ENCODE measurements at regions not wholly inside any gene's neighbourhood (a gene's known extent, or its start where the extent isn't known, plus 50 kb on each side); places are given as distances from the start of the nearest gene placed in this dataset.
A peak's percentile ranks its signal among the peaks of the same experiment; 100 is the strongest.

DNA sequence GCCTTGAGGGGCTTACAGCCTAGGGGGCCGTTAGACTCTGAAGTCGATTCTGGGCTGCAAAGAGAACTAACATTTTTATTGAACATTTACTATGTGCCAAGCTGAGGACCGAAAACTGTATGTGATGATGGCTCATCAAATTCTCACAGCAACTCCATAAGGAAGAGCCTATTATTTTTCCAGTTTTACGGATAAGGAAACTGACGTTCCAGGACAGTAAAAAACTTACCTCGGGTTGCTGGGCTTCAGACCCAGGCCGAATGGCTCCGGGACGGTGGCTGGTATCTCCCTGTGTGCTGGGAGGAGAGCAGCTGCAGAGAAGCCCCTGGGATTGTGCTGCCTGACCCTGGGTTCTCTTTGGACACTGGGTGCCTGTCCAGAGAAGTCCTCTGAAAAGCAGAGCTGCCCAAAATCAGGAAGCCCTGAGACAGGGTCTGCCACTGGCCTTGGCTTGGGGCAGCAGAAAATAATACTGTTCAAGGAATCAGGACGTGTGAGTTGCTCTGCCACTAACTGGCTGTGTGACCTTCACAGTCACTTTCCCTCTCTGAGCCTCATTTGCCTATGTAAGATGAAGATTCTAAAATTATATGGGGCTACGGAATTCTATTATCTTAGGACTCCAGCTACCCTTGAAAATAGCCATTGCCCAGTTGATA lies 116.3 kb upstream of the CPEB4 start:
- DNase-seq: no peak
- in situ Hi-C loops (cut with MboI; ENCODE audit: low pct_unique_long_range_greater_than_20kb, low sequenced_read_pairs): no loop called here

DNA sequence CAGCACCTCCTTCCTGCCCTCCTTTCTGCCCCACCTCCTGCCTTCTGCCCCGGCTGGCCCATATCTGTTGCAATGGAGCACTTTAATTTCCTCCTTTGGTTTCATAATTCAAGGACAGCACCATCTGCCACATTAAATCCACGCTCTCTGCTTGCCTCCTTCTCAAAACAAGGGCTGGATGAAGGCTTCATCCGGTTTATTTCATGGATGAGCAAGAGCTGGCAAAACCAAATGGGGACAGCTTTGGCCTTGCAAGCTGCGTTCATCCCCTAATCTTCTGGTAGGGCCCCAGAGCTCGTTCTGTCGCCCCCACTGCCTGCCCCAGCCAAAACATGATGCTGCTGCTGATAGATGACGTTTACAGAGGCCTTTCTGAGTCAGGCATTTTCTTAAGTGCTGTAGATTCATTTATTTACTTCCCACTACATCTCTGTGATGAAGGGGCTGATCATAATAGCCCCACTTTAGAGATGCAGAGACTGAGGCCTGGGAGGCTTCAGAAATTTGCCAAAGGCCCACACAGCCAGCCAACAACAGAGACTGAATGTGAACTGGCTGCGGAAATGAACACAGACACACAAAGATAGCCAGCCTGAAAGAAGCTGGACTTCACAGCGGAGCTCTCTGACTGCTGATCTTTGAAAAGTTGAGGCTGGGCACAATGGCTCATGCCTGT lies 115.6 kb upstream of the CPEB4 start:
- in situ Hi-C loops (cut with MboI; ENCODE audit: low pct_unique_long_range_greater_than_20kb, low sequenced_read_pairs): no loop called here
- no peak for DNase-seq

DNA sequence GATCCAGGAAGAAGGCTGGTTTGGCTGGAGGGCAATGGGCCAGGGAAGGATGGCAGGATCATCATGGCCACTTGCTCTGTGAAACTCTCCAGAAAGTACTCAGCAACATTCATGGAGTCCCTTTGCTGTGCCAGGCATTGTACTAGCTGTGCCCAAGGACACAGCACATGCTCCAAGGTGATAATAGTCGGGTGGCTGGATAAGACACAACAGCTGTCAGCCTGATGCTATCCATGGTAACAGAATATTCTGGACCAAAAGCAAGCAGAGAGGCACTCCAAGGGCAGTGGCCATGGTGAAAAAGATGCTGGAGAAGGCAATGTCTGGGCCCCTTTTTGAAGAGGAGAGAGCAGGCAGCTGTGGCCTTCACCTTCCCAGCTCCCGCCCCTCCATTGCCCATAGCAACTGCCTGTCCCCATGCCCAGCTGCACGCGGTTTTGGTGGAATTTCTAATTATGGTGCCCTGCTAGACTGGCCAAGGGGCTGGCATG lies 113.8 kb upstream of the CPEB4 start:
- in situ Hi-C loops (cut with MboI; ENCODE audit: low pct_unique_long_range_greater_than_20kb, low sequenced_read_pairs): no loop called here
- DNase-seq: no peak

DNA sequence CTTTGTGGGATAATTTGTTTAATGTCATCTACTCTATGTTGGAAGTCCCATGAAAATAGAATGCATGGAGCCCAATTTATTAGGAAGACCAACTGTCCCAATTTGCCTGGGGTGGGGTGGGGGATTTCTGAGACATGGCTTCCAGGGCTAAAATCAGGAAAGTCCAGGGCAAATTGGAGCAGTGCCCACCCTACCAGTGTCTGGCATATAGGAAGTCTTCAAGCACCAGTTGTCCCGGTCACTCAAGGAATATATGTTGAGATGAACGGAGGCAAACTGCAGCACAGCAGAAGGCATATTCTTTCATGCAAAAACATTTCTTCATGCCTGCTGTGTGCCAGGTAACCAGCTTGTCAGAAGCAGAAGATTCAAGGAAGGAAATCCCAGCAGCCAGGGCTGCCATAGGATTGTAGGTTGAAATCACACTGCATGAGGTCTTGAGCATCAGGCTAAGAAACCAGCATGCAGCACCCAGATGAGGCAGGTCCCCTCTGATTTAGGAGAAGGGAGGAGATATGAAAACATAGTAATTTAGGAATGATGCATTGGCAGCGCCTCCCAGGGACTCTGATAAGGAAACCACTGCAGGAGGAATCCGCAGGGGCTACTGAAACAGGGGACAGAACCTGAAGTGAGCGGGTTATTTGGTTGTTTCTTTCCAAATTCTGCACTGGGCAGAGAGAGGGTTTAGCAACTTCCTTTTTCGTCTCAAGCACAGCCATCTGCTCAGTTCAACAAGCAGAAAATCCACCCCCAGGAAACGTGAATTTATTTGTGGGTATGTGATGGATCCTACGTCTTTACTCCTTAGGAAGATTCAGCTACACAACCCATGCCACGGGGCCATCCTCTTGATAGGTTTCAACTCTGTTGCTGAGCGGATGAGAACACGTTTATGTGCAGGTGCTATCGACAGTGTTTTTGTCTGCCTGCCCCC lies 112.6 kb upstream of the CPEB4 start:
- in situ Hi-C loops (cut with MboI; ENCODE audit: low pct_unique_long_range_greater_than_20kb, low sequenced_read_pairs): no loop called here
- DNase-seq: peak; percentile 35

DNA sequence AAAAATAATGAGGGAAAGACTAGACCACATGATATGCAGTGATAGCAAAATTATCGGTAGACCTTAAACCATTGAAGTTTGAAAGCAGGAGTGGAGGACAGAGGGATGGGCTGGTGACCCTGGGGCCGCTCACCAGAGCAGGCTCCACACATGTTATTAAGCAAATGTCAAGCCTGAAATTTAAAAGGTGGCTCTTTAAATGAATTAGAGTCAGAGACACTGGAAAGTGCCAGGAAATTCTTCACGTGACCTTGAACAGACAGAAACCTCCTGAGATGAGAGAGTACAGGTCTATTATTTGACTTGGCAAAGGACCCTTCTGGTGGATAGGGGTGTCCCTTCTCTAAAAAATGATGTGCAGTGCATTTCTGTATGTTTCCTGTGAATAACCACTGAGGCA lies 111.0 kb upstream of the CPEB4 start:
- DNase-seq: no peak

DNA sequence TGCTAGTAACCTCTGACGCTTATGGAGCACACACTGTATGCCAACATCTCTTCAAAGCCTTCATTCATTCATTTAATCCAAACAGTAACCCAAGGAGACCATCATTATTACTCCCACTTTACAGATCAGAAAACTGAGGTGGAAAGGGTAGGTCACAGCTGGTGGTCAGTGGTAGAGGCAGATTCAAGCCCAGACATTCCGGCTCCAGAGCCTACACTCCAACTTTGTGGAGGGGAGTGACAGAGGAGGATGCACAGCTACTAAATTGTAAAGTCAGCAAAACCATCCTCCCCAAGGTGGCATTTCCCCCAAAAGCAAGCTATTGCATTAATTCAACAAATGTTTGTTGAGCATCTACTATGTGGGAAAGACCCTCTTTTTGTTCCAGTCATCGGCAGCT lies 110.5 kb upstream of the CPEB4 start:
- DNase-seq: no peak
- in situ Hi-C loops (cut with MboI; ENCODE audit: low pct_unique_long_range_greater_than_20kb, low sequenced_read_pairs): no loop called here

More for the DNA sequence above, 111.0 kb upstream of the CPEB4 start:
- in situ Hi-C loops (cut with MboI; ENCODE audit: low pct_unique_long_range_greater_than_20kb, low sequenced_read_pairs): no loop called here

DNA sequence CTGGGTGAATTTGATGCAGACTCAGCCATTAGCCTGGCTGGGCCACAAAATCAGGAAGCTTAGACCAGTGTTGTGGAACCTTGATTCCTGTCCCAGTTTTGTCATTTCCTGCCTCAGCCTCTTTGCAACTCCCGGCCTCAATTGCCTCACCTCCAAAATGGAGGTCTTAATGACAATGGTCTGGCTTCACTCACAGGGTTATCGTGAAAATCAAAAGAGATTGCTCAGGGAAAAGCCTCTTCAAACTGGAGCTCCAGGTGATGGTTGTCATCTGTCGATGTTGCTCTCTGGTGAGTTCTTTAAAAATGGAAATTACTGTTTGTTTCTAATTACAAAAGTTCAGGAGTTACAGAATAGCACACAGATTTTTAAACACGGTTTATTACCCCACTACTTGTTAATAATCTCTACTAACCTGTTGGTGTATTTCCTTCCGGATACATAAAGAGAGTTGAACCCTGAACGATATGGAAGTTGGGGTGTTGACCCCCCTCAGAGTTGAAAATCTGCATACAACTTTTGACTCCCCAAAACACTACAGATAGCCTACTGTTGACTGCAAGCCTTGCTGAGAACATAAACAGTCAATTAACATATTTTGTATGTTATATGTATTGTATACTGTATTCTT lies 109.9 kb upstream of the CPEB4 start:
- in situ Hi-C loops (cut with MboI; ENCODE audit: low pct_unique_long_range_greater_than_20kb, low sequenced_read_pairs): no loop called here
- no peak for DNase-seq

DNA sequence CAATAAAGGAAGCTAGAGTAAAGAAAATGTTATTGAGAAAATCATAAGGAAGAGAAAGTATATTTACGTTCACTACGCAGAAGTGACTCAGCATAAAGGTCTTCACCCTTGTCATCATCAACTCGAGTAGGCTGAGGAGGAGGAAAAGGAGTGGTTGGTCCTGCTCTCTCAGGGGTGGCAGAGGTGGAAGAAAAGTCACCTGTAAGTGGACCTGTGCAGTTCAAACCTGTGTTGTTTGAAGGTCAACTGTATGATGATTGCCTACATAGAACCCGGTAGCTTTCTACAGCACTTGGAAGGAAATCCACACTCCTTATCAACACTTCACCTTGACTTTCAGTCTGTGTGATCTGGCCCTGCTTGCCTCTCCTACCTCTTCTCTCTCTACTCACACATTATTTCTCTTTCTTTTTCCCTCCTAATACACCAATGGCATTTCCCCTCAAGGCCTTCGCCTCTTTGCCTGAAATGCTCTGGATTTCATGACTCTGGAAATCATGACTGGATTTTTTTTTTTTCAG lies 109.3 kb upstream of the CPEB4 start:
- in situ Hi-C loops (cut with MboI; ENCODE audit: low pct_unique_long_range_greater_than_20kb, low sequenced_read_pairs): no loop called here
- DNase-seq: no peak

DNA sequence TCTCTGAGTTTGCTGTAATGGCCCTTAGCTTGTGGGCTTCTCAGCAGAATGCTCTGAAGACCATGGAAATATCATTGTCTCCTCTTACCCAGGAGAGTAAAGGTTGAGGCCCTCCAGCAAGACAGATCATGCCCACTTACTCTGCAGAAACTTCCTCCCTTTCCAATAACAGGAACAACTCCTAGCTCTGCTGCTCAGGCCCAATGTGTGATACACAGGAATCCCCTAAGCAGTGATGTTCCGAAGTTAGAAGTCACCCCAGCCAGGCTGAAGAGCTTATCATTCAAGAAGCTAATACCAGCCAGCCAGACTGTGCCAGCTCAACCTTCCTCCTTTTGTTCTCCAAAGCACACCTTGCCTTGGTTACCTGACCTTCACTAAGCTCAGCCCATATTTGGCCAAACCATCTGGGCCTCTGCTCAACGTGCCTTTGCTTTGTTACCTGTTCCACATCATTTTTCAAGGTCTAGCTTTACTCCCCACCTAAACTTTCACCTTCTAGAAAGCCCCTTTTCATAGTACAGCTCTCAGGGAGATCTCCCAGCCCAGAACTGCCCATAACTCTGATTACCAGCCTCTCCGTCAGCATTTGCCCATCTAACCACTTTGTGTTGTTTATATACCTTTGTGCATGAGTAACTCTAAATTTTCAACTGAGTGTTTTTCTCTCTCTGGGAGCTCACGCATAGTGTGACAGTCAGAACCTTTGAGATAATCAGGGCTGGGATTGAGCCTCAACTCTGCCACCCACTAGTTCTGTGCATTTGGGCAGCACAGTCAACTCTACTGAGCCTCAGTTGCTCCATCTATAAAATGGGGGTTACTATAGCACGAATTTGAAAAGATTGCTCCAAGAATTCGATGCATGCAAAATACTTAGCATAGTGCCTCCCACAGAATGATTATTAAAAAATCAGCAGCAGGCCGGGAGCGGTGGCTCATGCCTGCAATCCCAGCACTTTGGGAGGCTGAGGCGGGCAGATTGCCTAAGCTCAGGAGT lies 107.6 kb upstream of the CPEB4 start:
- in situ Hi-C loops (cut with MboI; ENCODE audit: low pct_unique_long_range_greater_than_20kb, low sequenced_read_pairs): no loop called here
- DNase-seq: no peak

DNA sequence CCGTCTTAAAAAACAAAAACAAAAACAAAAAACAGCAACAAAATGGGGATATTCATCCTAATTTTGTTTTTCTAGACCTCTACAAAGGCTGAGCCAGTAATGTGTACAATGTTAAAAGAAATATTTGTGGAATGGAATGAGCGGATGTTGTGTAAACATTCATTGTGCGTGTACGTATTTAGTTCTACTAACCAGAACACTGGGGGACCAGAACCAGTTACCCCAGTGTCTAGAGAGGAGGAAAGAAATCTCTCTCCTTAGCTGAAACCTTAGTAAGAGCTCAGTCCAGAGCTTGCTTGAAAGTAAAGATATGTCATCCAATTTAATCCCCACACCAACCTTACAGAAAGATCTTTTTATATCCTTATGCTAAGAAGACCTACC lies 106.7 kb upstream of the CPEB4 start:
- in situ Hi-C loops (cut with MboI; ENCODE audit: low pct_unique_long_range_greater_than_20kb, low sequenced_read_pairs): no loop called here
- DNase-seq: no peak

DNA sequence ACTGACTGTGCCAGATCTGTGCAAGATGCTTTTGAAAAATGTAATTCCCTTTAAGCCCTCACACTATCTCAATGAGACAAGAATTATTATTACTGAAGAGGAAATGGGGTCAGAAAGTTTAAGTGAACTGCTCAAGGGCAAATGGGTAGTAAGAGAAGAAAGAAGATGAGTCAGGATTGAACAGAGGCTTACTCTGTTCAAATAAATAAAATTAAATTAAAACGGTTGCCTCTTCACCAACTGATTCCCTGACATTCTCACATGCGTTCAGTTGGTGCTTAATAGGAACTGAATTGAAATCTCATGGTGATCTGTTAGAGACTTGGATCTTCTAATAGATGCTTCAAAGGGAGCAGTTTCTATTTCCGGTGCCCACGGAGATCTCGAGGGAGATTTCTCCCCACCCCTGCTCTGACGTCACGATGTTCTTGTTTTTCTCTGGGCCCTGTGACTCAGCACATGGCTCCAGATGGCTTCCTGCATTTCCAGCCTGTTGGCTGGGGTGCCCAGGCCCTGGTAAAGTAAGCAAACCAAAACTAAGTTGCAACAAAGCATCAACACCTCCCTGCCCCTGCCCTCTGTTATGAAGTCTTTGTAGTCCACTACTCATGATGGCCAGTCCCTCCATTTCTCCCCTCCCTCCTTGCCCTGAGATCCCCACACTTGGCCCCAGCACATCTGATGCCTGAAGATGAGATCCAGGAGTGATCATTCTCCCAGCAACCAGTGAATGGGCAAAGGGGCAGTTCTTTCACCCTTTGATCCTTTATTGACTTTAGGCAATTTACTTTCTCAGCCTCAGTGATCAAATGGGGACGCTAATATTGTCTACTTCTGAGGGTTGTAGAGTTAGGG lies 106.1 kb upstream of the CPEB4 start:
- in situ Hi-C loops (cut with MboI; ENCODE audit: low pct_unique_long_range_greater_than_20kb, low sequenced_read_pairs): no loop called here
- DNase-seq: peak; percentile 52

DNA sequence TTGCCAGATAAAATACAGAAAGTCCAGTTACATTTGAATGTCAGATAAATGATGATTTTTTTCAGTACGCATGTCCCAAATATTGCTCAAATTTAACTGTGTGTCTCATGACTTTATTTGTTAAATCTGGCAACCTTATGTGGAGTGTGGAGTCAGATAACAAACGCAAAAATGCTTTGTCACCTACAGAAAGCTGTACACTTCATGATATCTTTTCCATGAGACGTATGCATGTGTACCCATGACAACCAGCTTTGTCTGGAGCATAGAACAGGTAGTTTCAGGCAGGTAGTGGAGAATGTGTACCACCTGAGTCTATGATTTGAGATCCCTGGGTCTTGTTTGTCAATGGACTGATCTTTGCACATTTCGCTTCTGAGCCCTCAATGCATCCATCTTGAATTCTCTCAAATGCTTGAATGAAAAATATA lies 105.5 kb upstream of the CPEB4 start:
- in situ Hi-C loops (cut with MboI; ENCODE audit: low pct_unique_long_range_greater_than_20kb, low sequenced_read_pairs): no loop called here
- DNase-seq: no peak

DNA sequence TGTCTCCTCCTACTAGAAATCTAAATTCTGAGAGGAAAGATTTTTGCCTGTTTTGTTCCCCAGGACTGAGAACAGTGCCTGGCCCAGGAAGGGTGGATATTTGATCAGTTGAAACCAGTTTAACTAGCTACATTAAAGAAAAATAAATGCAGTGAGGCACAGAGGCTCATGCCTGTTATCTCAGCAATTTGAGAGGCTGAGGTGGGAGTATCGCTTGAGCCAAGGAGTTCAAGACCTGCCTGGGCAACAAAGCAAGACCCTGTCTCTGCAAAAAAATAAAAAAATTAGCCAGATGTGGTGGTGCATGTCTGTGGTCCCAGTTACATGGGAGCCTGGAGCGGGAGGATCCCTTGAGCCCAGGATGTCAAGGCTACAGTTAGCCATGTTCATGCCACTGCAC lies 104.8 kb upstream of the CPEB4 start:
- DNase-seq: no peak
- in situ Hi-C loops (cut with MboI; ENCODE audit: low pct_unique_long_range_greater_than_20kb, low sequenced_read_pairs): no loop called here

DNA sequence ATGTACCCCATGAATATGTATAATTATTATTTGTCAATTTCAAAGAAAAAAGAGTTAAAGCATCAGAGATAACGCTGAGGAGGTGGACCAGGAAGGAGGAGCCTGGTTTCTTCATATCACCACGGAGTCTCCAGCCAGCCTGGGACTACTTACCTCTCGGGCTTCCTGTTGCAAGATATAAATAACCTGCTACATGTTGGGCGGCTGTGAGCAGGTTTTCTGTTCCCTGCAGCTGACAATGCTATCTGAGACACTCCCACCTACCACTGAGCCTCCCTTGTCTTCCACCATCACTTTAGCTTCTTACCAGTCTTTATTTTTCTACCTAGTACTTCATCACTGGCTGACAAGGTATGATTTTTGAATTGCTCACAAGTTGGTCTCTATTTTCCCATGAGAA lies 102.7 kb upstream of the CPEB4 start:
- in situ Hi-C loops (cut with MboI; ENCODE audit: low pct_unique_long_range_greater_than_20kb, low sequenced_read_pairs): no loop called here
- DNase-seq: no peak

DNA sequence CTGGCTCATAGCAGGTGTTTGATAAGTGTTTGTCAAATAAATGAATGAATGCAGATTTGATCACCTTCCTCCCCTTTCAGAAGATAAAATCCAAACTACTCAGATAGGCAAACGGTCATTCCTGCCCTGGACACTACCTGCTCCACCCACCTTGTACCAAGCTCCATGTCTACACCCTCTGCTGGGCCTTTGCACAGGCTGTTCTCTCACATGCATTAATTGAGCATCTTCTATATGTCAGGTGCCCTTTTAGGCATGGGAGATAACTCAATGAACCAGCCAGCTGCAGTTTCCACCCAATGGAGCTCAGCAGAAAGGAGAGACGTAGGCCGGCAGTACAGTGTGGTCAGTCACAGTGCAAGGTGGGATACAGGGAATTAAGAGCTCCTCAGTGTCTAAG lies 102.3 kb upstream of the CPEB4 start:
- in situ Hi-C loops (cut with MboI; ENCODE audit: low pct_unique_long_range_greater_than_20kb, low sequenced_read_pairs): no loop called here
- DNase-seq: no peak

DNA sequence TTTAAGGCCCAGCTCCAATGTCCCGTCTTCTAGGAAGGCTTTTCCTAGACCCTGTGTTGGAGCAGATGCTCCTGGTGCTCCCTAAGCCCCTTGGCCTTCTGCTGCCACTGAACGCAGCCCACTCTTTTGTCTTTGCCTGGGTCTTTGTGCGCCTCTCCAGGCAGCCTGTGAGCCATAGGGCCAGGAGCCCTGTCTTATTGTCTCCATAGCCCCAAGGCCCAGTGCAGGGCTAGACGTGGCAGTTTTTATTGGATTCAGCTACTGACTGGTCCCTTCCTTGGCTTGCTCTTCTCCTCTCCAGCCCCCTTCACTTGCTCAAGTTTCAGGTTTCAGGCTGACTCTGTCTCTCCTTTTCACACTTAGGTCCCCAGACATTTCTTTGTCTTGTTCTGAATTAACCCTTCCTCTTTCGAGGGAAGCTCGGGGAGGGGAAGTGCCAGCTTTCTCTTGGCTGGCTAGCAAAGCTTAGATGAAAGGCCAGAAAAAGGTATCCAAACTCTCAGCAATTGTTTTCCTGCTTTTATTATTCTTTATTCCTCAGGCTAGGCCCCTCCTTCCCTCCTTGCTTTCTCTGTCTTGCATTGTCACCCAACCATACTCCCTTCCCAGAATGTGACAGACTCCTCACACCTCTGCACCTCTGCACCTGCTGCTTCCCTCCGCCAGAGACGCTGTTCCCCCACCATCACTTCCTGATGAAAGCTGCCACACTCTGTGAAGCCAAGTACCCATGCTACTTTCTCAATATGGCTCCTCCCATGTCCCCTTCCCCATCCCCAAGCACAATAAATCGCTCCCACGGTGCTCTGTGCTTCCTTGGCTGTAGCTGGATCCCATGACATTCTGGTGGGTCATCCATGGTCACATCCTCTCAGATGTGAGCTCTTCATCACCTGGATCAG lies 101.6 kb upstream of the CPEB4 start:
- no peak for DNase-seq
- in situ Hi-C loops (cut with MboI; ENCODE audit: low pct_unique_long_range_greater_than_20kb, low sequenced_read_pairs): no loop called here

Data from KBM-7 (cell line).